PC-3 (cell line): ENCODE measurements at regions not wholly inside any gene's neighbourhood (a gene's known extent, or its start where the extent isn't known, plus 50 kb on each side); places are given as distances from the start of the nearest gene placed in this dataset.

Experiments used
- ATAC-seq: fragments of 200-7000 bp; cut with Tn5 transposase; 2 replicates; pipeline ENCODE4 v1.9.1; 2020; ENCODE audit warnings: mild to moderate bottlenecking, moderate library complexity
- BruUV-seq: library from RNA; stranded (reverse); fragments of 400-500 nt; replicated peaks from 2 replicates; lab custom pipeline; 2021; lab: Mats Ljungman, UMichigan
- CTCF ChIA-PET: fragments of 300-600 bp; sonication (Branson Sonifier 250); formaldehyde crosslinking; loops from one replicate; lab custom pipeline; 2022; ENCODE audit warnings: antibody characterized with exemption; lab: Charles Lee
- POLR2A ChIA-PET: fragments of 300-600 bp; sonication (Branson Sonifier 250); formaldehyde crosslinking; loops from one replicate; lab custom pipeline; 2022; ENCODE audit warnings: antibody characterized with exemption; ENCODE audit not compliant: unreplicated experiment; lab: Charles Lee
- DNase-seq: peaks from one replicate; pipeline ENCODE4 v3.0.0-alpha.2; 2015
- H2AFZ ChIP-seq: fragments of 300-600 bp; sonication (generic); 2 replicates; pipeline ENCODE4 v1.6.0; 2016; ENCODE audit warnings: antibody characterized with exemption, low read length
- H3F3A ChIP-seq: fragments of 300-600 bp; sonication (generic); one replicate; pipeline ENCODE4 v1.6.0; 2017; ENCODE audit warnings: antibody characterized with exemption, low read length, control low read depth, mild to moderate bottlenecking; ENCODE audit not compliant: unreplicated experiment
- H3K27ac ChIP-seq: fragments of 300-600 bp; sonication (generic); 2 replicates; pipeline ENCODE4 v1.5.1; 2016; ENCODE audit warnings: mild to moderate bottlenecking, low read length
- H3K27me3 ChIP-seq: fragments of 300-600 bp; sonication (generic); 2 replicates; pipeline ENCODE4 v1.6.1; 2016; ENCODE audit warnings: low read length, mixed read lengths
- H3K36me3 ChIP-seq: fragments of 300-600 bp; sonication (generic); 2 replicates; pipeline ENCODE4 v1.6.1; 2016; ENCODE audit warnings: low read depth, mixed run types, low read length, mixed read lengths
- H3K4me1 ChIP-seq: fragments of 300-600 bp; sonication (generic); 2 replicates; pipeline ENCODE4 v1.5.1; 2016; ENCODE audit warnings: low read length; ENCODE audit not compliant: insufficient read depth
- H3K4me2 ChIP-seq: fragments of 300-600 bp; sonication (generic); 2 replicates; pipeline ENCODE4 v1.6.0; 2016; ENCODE audit warnings: low read length
- H3K4me3 ChIP-seq: fragments of 300-600 bp; sonication (generic); 2 replicates; pipeline ENCODE4 v1.5.1; 2016; ENCODE audit warnings: mild to moderate bottlenecking, low read length, mixed read lengths
- H3K79me2 ChIP-seq: fragments of 300-600 bp; sonication (generic); 2 replicates; pipeline ENCODE4 v1.6.1; 2017; ENCODE audit warnings: low read length, mixed read lengths
- H3K9ac ChIP-seq: fragments of 300-600 bp; sonication (generic); 2 replicates; pipeline ENCODE4 v1.6.0; 2016; ENCODE audit warnings: mild to moderate bottlenecking, low read length
- H3K9me2 ChIP-seq: fragments of 300-600 bp; sonication (generic); replicated peaks from 2 replicates; pipeline ENCODE4 v1.6.1; 2016; ENCODE audit warnings: mixed run types, low read length, mixed read lengths
- H3K9me3 ChIP-seq: fragments of 300-600 bp; sonication (generic); 2 replicates; pipeline ENCODE4 v1.6.1; 2016; ENCODE audit warnings: low read length, mixed read lengths
- H4K20me1 ChIP-seq: fragments of 300-600 bp; sonication (generic); 2 replicates; pipeline ENCODE4 v1.6.1; 2016; ENCODE audit warnings: low read length, mixed read lengths
- CTCF ChIP-seq: fragments of 300-600 bp; sonication (generic); conservative IDR thresholded peaks from 2 replicates; pipeline ENCODE4 v1.5.1; 2017; ENCODE audit warnings: antibody characterized with exemption, low read depth, mild to moderate bottlenecking, low read length
- EZH2 ChIP-seq: fragments of 300-600 bp; sonication (generic); IDR thresholded peaks from one replicate; pipeline ENCODE4 v1.6.1; 2017; ENCODE audit warnings: antibody characterized with exemption, mild to moderate bottlenecking, low read length; ENCODE audit not compliant: unreplicated experiment
- EZH2phosphoT487 ChIP-seq: fragments of 300-600 bp; sonication (generic); IDR thresholded peaks from 2 replicates; pipeline ENCODE4 v1.6.1; 2018; ENCODE audit warnings: mild to moderate bottlenecking, antibody characterized with exemption, low read length, borderline replicate concordance
- intact Hi-C: fragments of 100-400 bp; cut with micrococcal nuclease; formaldehyde crosslinking; loops from 2 replicates; pipeline ENCODE4 v1.9.0; 2023

DNA sequence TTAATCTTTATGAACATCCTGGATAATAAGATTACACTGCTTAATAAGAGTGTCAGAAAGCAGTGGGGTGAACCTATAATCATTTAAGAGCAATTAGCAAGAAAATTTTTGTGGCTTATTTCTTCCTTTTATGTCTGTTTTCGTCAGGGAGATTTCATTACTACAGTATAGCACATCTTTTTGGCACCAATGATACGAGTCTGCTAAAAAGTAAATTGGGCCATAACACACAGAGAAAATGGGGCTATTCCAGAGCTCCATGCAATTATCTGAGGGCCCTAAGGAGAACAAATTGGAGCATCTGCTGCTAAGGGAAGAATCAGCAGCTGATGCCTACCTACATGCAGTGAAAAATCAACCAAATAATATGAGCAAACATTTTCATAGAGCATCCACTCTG is 330.3 kb upstream of the NCAM2 start:
- Histone ChIP-seq H3F3A (no peaks in the 10 kb centered on the region), H3K4me2 (no peak overlapping the region), H3K27ac (no peak overlapping the region), H3K4me3 (no peak overlapping the region), H3K79me2 (no peaks in the 10 kb centered on the region), H3K9me2 (no peaks in the 10 kb centered on the region), H3K9me3 (peaks cover 6% of the 10 kb centered on the region; the same call in 1 of the 2 replicates), H4K20me1 (no peaks in the 10 kb centered on the region), H3K36me3 (no peaks in the 10 kb centered on the region), H3K27me3 (no peaks in the 10 kb centered on the region), H3K9ac (no peak overlapping the region), H2AFZ (no peak overlapping the region), H3K4me1 (no peaks in the 10 kb centered on the region)
- TF ChIP-seq EZH2phosphoT487 (no peak), CTCF (no peak), EZH2 (no peak)
- DNase-seq (no peak), ATAC-seq (no peak)
- CTCF ChIA-PET: no interaction called here
- POLR2A ChIA-PET: no interaction called here
- intact Hi-C loops: no loop called here
- BruUV-seq: no TSS peak

DNA sequence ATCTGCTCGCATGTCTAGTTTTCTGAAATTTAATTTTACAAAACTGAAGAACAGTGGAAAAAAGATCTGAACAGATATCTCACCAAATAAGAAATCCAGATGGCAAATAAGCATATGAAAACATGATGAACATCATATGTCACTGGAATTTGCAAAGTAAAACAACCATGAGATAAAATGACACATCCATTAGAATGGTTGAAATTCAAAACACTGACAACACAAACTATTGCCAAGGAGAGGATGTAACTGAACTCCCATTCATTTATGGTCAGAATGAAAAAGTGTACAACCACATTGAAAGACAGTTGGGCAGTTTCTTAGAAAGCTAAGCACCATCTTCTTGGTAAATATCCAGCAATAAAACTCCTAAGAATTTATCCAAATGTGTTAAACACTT is 312.7 kb upstream of the NCAM2 start:
- BruUV-seq: no TSS peak
- POLR2A ChIA-PET: no interaction called here
- no peaks in the 10 kb centered on the region for H4K20me1 ChIP-seq
- peaks cover under 1% of the 10 kb centered on the region; the same call in 1 of the 2 replicates for H3K9me3 ChIP-seq
- H3K4me1 ChIP-seq: no peaks in the 10 kb centered on the region
- intact Hi-C loops: no loop called here
- H3K27me3 ChIP-seq: no peaks in the 10 kb centered on the region
- H3K4me3 ChIP-seq: no peak overlapping the region
- H3K9me2 ChIP-seq: no peaks in the 10 kb centered on the region
- no peaks in the 10 kb centered on the region for H3K79me2 ChIP-seq
- no peaks in the 10 kb centered on the region for H3F3A ChIP-seq
- H3K9ac ChIP-seq: no peak overlapping the region
- H3K36me3 ChIP-seq: no peaks in the 10 kb centered on the region
- H3K27ac ChIP-seq: no peak overlapping the region
- ATAC-seq (no peak), DNase-seq (no peak)
- H3K4me2 ChIP-seq: no peak overlapping the region
- TF ChIP-seq EZH2phosphoT487 (no peak), EZH2 (no peak), CTCF (no peak)
- CTCF ChIA-PET: no interaction called here
- no peak overlapping the region for H2AFZ ChIP-seq

DNA sequence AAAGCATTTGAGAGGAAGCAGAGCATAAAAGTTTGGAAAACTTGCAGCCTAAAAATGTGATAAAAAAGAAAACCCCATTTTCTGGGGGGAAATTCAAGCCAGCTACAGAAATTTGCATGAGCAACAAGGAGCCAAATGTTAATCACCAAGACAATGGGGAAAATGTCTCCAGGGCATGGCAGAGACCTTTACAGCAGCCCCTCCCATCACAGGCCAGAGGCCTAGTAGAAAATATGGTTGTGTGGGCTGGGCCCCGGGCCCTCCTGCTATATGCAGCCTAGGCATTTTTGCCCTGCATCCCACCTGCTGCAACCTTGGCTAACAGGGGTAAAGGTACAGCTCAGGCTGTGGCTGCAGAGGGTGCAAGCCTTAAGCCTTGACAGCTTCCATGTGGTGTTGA is 299.6 kb upstream of the NCAM2 start:
- Histone ChIP-seq H3F3A (no peaks in the 10 kb centered on the region), H3K36me3 (no peaks in the 10 kb centered on the region), H2AFZ (no peak overlapping the region), H3K9me3 (peaks cover 9% of the 10 kb centered on the region; the same call in 1 of the 2 replicates), H3K9me2 (no peaks in the 10 kb centered on the region), H3K79me2 (no peaks in the 10 kb centered on the region), H3K27ac (no peak overlapping the region), H4K20me1 (no peaks in the 10 kb centered on the region), H3K4me2 (no peak overlapping the region), H3K9ac (no peak overlapping the region), H3K27me3 (no peaks in the 10 kb centered on the region), H3K4me1 (no peaks in the 10 kb centered on the region), H3K4me3 (no peak overlapping the region)
- ChIA-PET CTCF (no interaction called here), POLR2A (no interaction called here)
- TF ChIP-seq EZH2: no peak
- no peak for TF ChIP-seq CTCF
- no peak for TF ChIP-seq EZH2phosphoT487
- DNase-seq: no peak
- no peak for ATAC-seq
- intact Hi-C loops: no loop called here
- BruUV-seq: no TSS peak
